ENCODE measurements at regions not wholly inside any gene's neighbourhood (a gene's known extent, or its start where the extent isn't known, plus 50 kb on each side); places are given as distances from the start of the nearest gene placed in this dataset.

- H3K27ac Mint-ChIP-seq = no peak overlapping the region
- no peaks in the 10 kb centered on the region for H3K36me3 Mint-ChIP-seq (ENCODE audit: low read depth)
- H3K4me1 Mint-ChIP-seq = no peaks in the 10 kb centered on the region
- H3K27me3 Mint-ChIP-seq (ENCODE audit: low read depth) = peaks cover 4% of the 10 kb centered on the region
- no peak for TF ChIP-seq CTCF (IDR thresholded peaks at IDR 0.05; ENCODE audit: unreplicated experiment in 3 of 3)
- no peaks in the 10 kb centered on the region for H3K9me3 Mint-ChIP-seq
- H3K4me3 Mint-ChIP-seq = no peak overlapping the region
These were observed 664.9 kb downstream of the TAF11L14 start for GRCh38 chr5:18299166-18299565.

GRCh38 chr5:18305288-18305924, 671.1 kb downstream of the TAF11L14 start:
- H3K9me3 Mint-ChIP-seq = peaks cover 3% of the 10 kb centered on the region
- no peaks in the 10 kb centered on the region for H3K4me1 Mint-ChIP-seq
- H3K4me3 Mint-ChIP-seq = no peak overlapping the region
- peaks cover 13% of the 10 kb centered on the region for H3K27me3 Mint-ChIP-seq (ENCODE audit: low read depth)
- peak; percentile 86 to 89 (median 86) for TF ChIP-seq CTCF (IDR thresholded peaks at IDR 0.05; ENCODE audit: unreplicated experiment in 3 of 3)
- no peak overlapping the region for H3K27ac Mint-ChIP-seq
- H3K36me3 Mint-ChIP-seq (ENCODE audit: low read depth) = no peaks in the 10 kb centered on the region

- H3K27me3 Mint-ChIP-seq (ENCODE audit: low read depth) = peaks cover 9% of the 10 kb centered on the region
- H3K36me3 Mint-ChIP-seq (ENCODE audit: low read depth) = no peaks in the 10 kb centered on the region
- peaks cover 5% of the 10 kb centered on the region for H3K9me3 Mint-ChIP-seq
- H3K4me3 Mint-ChIP-seq = no peak overlapping the region
- TF ChIP-seq CTCF (IDR thresholded peaks at IDR 0.05; ENCODE audit: unreplicated experiment in 3 of 3) = no peak
- no peaks in the 10 kb centered on the region for H3K4me1 Mint-ChIP-seq
- no peak overlapping the region for H3K27ac Mint-ChIP-seq
These were observed 677.0 kb downstream of the TAF11L14 start for GRCh38 chr5:18311266-18311665.

GRCh38 chr5:18312016-18312415, 677.8 kb downstream of the TAF11L14 start:
- H3K9me3 Mint-ChIP-seq = peaks cover 5% of the 10 kb centered on the region
- H3K4me1 Mint-ChIP-seq = no peaks in the 10 kb centered on the region
- peaks cover 9% of the 10 kb centered on the region for H3K27me3 Mint-ChIP-seq (ENCODE audit: low read depth)
- H3K27ac Mint-ChIP-seq = no peak overlapping the region
- TF ChIP-seq CTCF (IDR thresholded peaks at IDR 0.05; ENCODE audit: unreplicated experiment in 3 of 3) = no peak
- H3K36me3 Mint-ChIP-seq (ENCODE audit: low read depth) = no peaks in the 10 kb centered on the region
- no peak overlapping the region for H3K4me3 Mint-ChIP-seq

GRCh38 chr5:18314192-18314778, 680.0 kb downstream of the TAF11L14 start:
- H3K27ac Mint-ChIP-seq = no peak overlapping the region
- no peak overlapping the region for H3K4me3 Mint-ChIP-seq
- no peaks in the 10 kb centered on the region for H3K27me3 Mint-ChIP-seq (ENCODE audit: low read depth)
- peaks cover 3% of the 10 kb centered on the region for H3K9me3 Mint-ChIP-seq
- peak; percentile 60 to 76 (median 63) for TF ChIP-seq CTCF (IDR thresholded peaks at IDR 0.05; ENCODE audit: unreplicated experiment in 3 of 3)
- H3K36me3 Mint-ChIP-seq (ENCODE audit: low read depth) = no peaks in the 10 kb centered on the region
- H3K4me1 Mint-ChIP-seq = no peaks in the 10 kb centered on the region
